HEK293 (cell line): ENCODE measurements at regions not wholly inside any gene's neighbourhood (a gene's known extent, or its start where the extent isn't known, plus 50 kb on each side); places are given as distances from the start of the nearest gene placed in this dataset.

Experiments used
- CTCF ChIP-seq: fragments of 450-650 bp; formaldehyde crosslinking; IDR thresholded peaks from 2 replicates; pipeline ENCODE4 v1.5.1; 2016; ENCODE audit warnings: missing biosample characterization, missing genetic modification characterization
- ZNF155 ChIP-seq: fragments of 450-650 bp; formaldehyde crosslinking; IDR thresholded peaks from 2 replicates; pipeline ENCODE4 v1.5.1; 2016; ENCODE audit warnings: missing biosample characterization, missing genetic modification characterization
- ZNF530 ChIP-seq: fragments of 450-650 bp; formaldehyde crosslinking; IDR thresholded peaks from 2 replicates; pipeline ENCODE4 v1.5.1; 2016; ENCODE audit warnings: low read depth, missing biosample characterization, missing genetic modification characterization
- ZNF585B ChIP-seq: fragments of 450-650 bp; formaldehyde crosslinking; IDR thresholded peaks from 2 replicates; pipeline ENCODE4 v1.5.1; 2016; ENCODE audit warnings: missing biosample characterization, missing genetic modification characterization
- TF ChIP-seq, protein P1 (sequence below): fragments of 450-650 bp; formaldehyde crosslinking; IDR thresholded peaks from 2 replicates; pipeline ENCODE4 v1.5.1; 2016; ENCODE audit warnings: missing biosample characterization, missing genetic modification characterization
- TF ChIP-seq, protein P2 (sequence below): fragments of 450-650 bp; formaldehyde crosslinking; IDR thresholded peaks from 2 replicates; pipeline ENCODE4 v1.5.1; 2016; ENCODE audit warnings: missing biosample characterization, missing genetic modification characterization

DNA sequence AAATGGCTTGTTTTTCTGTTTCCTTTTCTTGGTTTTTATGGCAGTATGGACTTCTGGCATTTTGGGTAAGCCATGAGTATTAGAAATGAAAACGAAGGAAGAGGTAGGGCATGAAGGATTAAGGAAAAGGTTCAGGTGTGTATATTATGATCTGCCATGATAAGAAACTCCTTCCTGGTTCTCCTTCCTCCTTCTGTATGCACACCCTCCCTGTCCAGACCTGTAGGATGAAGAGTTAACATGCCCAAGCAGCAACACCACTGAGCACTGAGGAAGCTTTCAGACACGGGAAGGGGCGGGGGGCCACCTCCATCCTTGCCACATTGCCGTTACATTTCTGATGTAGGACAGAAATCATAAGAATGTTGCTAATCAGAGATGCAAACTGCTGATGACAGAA lies 361.0 kb upstream of the ZMIZ1 start:
- no peak for TF ChIP-seq ZNF155 (tag by site-specific recombination)
- TF ChIP-seq, protein P1, sequence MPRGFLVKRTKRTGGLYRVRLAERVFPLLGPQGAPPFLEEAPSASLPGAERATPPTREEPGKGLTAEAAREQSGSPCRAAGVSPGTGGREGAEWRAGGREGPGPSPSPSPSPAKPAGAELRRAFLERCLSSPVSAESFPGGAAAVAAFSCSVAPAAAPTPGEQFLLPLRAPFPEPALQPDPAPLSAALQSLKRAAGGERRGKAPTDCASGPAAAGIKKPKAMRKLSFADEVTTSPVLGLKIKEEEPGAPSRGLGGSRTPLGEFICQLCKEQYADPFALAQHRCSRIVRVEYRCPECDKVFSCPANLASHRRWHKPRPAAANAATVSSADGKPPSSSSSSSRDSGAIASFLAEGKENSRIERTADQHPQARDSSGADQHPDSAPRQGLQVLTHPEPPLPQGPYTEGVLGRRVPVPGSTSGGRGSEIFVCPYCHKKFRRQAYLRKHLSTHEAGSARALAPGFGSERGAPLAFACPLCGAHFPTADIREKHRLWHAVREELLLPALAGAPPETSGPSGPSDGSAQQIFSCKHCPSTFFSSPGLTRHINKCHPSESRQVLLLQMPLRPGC (tag by site-specific recombination) = no peak
- TF ChIP-seq ZNF530 = no peak
- no peak for TF ChIP-seq CTCF
- TF ChIP-seq ZNF585B (tag by site-specific recombination) = no peak
- TF ChIP-seq, protein P2, sequence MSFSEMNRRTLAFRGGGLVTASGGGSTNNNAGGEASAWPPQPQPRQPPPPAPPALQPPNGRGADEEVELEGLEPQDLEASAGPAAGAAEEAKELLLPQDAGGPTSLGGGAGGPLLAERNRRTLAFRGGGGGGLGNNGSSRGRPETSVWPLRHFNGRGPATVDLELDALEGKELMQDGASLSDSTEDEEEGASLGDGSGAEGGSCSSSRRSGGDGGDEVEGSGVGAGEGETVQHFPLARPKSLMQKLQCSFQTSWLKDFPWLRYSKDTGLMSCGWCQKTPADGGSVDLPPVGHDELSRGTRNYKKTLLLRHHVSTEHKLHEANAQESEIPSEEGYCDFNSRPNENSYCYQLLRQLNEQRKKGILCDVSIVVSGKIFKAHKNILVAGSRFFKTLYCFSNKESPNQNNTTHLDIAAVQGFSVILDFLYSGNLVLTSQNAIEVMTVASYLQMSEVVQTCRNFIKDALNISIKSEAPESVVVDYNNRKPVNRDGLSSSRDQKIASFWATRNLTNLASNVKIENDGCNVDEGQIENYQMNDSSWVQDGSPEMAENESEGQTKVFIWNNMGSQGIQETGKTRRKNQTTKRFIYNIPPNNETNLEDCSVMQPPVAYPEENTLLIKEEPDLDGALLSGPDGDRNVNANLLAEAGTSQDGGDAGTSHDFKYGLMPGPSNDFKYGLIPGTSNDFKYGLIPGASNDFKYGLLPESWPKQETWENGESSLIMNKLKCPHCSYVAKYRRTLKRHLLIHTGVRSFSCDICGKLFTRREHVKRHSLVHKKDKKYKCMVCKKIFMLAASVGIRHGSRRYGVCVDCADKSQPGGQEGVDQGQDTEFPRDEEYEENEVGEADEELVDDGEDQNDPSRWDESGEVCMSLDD = no peak
